Posterior cingulate gyrus (tissue), 11 donors: ENCODE measurements at regions not wholly inside any gene's neighbourhood (a gene's known extent, or its start where the extent isn't known, plus 50 kb on each side); places are given as distances from the start of the nearest gene placed in this dataset.
A peak's percentile ranks its signal among the peaks of the same experiment; 100 is the strongest.

Source experiments
- DNase-seq, 10 donors: peaks; one replicate each; pipeline versions ENCODE4 v3.0.0 to v3.0.0-alpha.2; 2020 to 2021; ENCODE audit warnings: mixed read lengths in 3 of 10
- intact Hi-C: fragments of 100-400 bp; cut with DNase I; formaldehyde crosslinking; loops from one replicate; pipeline ENCODE4 v1.15.1; 2023

- intact Hi-C loops: no loop called here
- no peak for DNase-seq
Measured at GRCh38 chr9:115169003-115169402, 51.0 kb upstream of the TNC start.

GRCh38 chr9:115170358-115171073 is 52.6 kb upstream of the TNC start:
- intact Hi-C loops: no loop called here
- no peak for DNase-seq

GRCh38 chr9:115171921-115172388 is 54.0 kb upstream of the TNC start:
- DNase-seq: no peak

GRCh38 chr9:115182264-115182663 is 64.3 kb upstream of the TNC start:
- intact Hi-C loops: no loop called here
- DNase-seq: no peak

More at GRCh38 chr9:115171921-115172388, 54.0 kb upstream of the TNC start:
- intact Hi-C loops: no loop called here

GRCh38 chr9:115183436-115183835 is 65.5 kb upstream of the TNC start:
- intact Hi-C loops: no loop called here
- DNase-seq: no peak

- DNase-seq: no peak
- intact Hi-C loops: no loop called here
Measured at GRCh38 chr9:115189686-115190085, 71.7 kb upstream of the TNC start.

GRCh38 chr9:115191667-115192066 is 73.7 kb upstream of the TNC start:
- intact Hi-C loops: no loop called here
- no peak for DNase-seq

- DNase-seq: no peak
Measured at GRCh38 chr9:115192280-115192679, 74.3 kb upstream of the TNC start.

GRCh38 chr9:115192835-115193525 is 75.0 kb upstream of the TNC start:
- intact Hi-C loops: no loop called here
- no peak for DNase-seq

More at GRCh38 chr9:115192280-115192679, 74.3 kb upstream of the TNC start:
- intact Hi-C loops: no loop called here

GRCh38 chr9:115193777-115194176 is 75.8 kb upstream of the TNC start:
- DNase-seq: no peak
- intact Hi-C loops: no loop called here

- intact Hi-C loops: no loop called here
- DNase-seq: no peak
Measured at GRCh38 chr9:115194216-115194615, 76.3 kb upstream of the TNC start.

- no peak for DNase-seq
- intact Hi-C loops: no loop called here
Measured at GRCh38 chr9:115195912-115196311, 78.0 kb upstream of the TNC start.

GRCh38 chr9:115196919-115197318 is 79.0 kb upstream of the TNC start:
- intact Hi-C loops: no loop called here
- DNase-seq: no peak

- DNase-seq: peak in 2 of 10 donors; percentile 12 to 86
- intact Hi-C loops: no loop called here
Measured at GRCh38 chr9:115198001-115198400, 80.0 kb upstream of the TNC start.

GRCh38 chr9:115200711-115201505 is 83.0 kb upstream of the TNC start:
- intact Hi-C loops: no loop called here
- DNase-seq: no peak

GRCh38 chr9:115202181-115202580 is 84.2 kb upstream of the TNC start:
- intact Hi-C loops: no loop called here

GRCh38 chr9:115202960-115203751 is 85.2 kb upstream of the TNC start:
- no peak for DNase-seq
- intact Hi-C loops: no loop called here

More at GRCh38 chr9:115202181-115202580, 84.2 kb upstream of the TNC start:
- no peak for DNase-seq

GRCh38 chr9:115204904-115205453 is 87.0 kb upstream of the TNC start:
- intact Hi-C loops: no loop called here

GRCh38 chr9:115207003-115207836 is 89.3 kb upstream of the TNC start:
- intact Hi-C loops: no loop called here
- DNase-seq: no peak

More at GRCh38 chr9:115204904-115205453, 87.0 kb upstream of the TNC start:
- DNase-seq: no peak
